Activated CD8-positive, alpha-beta T cell treated with anti-CD3 and anti-CD28 coated beads for 36 hours (primary cell): ENCODE measurements at regions not wholly inside any gene's neighbourhood (a gene's known extent, or its start where the extent isn't known, plus 50 kb on each side); places are given as distances from the start of the nearest gene placed in this dataset.
"Not testable (repeated sequence)": the region's sequence is repeated elsewhere in the genome, so short reads cannot be mapped to it uniquely, and the experiment has no call there.

Experiments used
- ATAC-seq: fragments of 200-7000 bp; cut with Tn5 transposase; one replicate; pipeline ENCODE4 v1.10.0; 2021; ENCODE audit warnings: mild to moderate bottlenecking, moderate library complexity
- CTCF ChIA-PET: fragments of 350-600 bp; sonication (Branson Sonifier 250); formaldehyde crosslinking; loops from one replicate; lab custom pipeline; 2021; ENCODE audit warnings: antibody characterized with exemption; lab: Charles Lee
- POLR2A ChIA-PET: fragments of 350-600 bp; sonication (Branson Sonifier 250); formaldehyde crosslinking; loops from one replicate; lab custom pipeline; 2021; ENCODE audit warnings: antibody characterized with exemption; lab: Charles Lee
- DNase-seq: peaks from one replicate; pipeline ENCODE4 v3.0.0-alpha.2; 2020
- H3K27ac Mint-ChIP-seq: one replicate; pipeline ENCODE4 v1.8.0; 2021; ENCODE audit warnings: mild to moderate bottlenecking, mixed read lengths
- H3K27me3 Mint-ChIP-seq: one replicate; pipeline ENCODE4 v1.8.0; 2021; ENCODE audit warnings: mixed read lengths
- H3K36me3 Mint-ChIP-seq: one replicate; pipeline ENCODE4 v1.8.0; 2021; ENCODE audit warnings: low read depth, mixed read lengths
- H3K4me1 Mint-ChIP-seq: one replicate; pipeline ENCODE4 v1.8.0; 2021; ENCODE audit warnings: low read depth, mixed read lengths
- H3K4me3 Mint-ChIP-seq: one replicate; pipeline ENCODE4 v1.8.0; 2021; ENCODE audit warnings: mild to moderate bottlenecking, moderate library complexity, mixed read lengths
- H3K9me3 Mint-ChIP-seq: one replicate; pipeline ENCODE4 v1.8.0; 2021; ENCODE audit warnings: mixed read lengths
- intact Hi-C: fragments of 100-400 bp; cut with micrococcal nuclease; formaldehyde crosslinking; loops from one replicate; pipeline ENCODE4 v1.10.0; 2022
- TF ChIP-seq, protein P1 (sequence below): fragments of 200-600 bp; IDR thresholded peaks from one replicate; pipeline ENCODE4 v1.8.0; 2022; ENCODE audit warnings: antibody characterized with exemption, mild to moderate bottlenecking

DNA sequence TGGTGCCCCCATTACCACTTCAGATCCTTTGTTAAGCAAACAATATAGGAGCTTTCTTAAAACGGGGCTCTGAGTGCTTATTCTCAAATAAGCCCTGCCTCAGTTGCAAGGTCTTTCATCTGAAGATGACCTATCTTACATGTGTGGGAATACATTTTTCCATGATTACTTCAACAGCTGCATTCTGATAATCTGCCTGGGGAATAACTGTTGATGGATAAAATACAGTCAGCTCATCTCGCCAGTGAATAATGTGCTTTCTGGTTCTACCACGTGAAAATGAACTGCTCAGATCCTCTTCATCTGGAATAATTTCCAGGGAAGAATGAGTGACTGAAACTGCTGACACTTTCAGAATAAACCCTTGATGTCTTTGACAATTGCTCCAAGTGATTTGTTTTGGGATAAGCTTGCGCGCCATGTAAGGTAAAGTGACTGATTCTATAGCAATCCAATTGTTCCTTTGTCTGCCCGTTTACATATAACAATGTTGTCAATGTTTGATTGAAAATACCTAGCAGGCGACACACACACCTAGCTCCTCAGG, 161.3 kb downstream of the RTL9 start:
- TF ChIP-seq, protein P1, sequence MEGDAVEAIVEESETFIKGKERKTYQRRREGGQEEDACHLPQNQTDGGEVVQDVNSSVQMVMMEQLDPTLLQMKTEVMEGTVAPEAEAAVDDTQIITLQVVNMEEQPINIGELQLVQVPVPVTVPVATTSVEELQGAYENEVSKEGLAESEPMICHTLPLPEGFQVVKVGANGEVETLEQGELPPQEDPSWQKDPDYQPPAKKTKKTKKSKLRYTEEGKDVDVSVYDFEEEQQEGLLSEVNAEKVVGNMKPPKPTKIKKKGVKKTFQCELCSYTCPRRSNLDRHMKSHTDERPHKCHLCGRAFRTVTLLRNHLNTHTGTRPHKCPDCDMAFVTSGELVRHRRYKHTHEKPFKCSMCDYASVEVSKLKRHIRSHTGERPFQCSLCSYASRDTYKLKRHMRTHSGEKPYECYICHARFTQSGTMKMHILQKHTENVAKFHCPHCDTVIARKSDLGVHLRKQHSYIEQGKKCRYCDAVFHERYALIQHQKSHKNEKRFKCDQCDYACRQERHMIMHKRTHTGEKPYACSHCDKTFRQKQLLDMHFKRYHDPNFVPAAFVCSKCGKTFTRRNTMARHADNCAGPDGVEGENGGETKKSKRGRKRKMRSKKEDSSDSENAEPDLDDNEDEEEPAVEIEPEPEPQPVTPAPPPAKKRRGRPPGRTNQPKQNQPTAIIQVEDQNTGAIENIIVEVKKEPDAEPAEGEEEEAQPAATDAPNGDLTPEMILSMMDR: no peak

DNA sequence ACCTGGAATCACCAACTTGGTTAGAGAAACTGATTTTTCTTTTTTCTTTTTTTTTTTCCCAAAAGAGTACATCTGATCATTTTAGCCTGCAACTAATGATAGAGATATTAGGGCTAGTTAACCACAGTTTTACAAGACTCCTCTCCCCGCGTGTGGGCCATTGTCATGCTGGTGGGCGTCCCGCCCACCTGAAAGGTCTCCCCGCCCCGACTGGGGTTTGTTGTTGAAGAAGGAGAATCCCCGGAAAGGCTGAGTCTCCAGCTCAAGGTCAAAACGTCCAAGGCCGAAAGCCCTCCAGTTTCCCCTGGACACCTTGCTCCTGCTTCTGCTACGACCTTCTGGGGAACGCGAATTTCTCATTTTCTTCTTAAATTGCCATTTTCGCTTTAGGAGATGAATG, 162.0 kb downstream of the RTL9 start:
- H3K9me3 Mint-ChIP-seq, POLR2A ChIA-PET, H3K27ac Mint-ChIP-seq, DNase-seq, H3K27me3 Mint-ChIP-seq, CTCF ChIA-PET, H3K4me1 Mint-ChIP-seq, H3K4me3 Mint-ChIP-seq, ATAC-seq, intact Hi-C loops, H3K36me3 Mint-ChIP-seq: not testable (repeated sequence)

More for the DNA sequence above, 161.3 kb downstream of the RTL9 start:
- intact Hi-C loops: no loop called here
- Mint-ChIP-seq H3K36me3 (no peaks in the 10 kb centered on the region), H3K9me3 (no peaks in the 10 kb centered on the region), H3K27ac (no peak overlapping the region), H3K4me1 (no peaks in the 10 kb centered on the region), H3K4me3 (no peak overlapping the region), H3K27me3 (peaks cover 2% of the 10 kb centered on the region)
- CTCF ChIA-PET: no interaction called here
- DNase-seq: no peak
- POLR2A ChIA-PET: no interaction called here
- no peak for ATAC-seq

DNA sequence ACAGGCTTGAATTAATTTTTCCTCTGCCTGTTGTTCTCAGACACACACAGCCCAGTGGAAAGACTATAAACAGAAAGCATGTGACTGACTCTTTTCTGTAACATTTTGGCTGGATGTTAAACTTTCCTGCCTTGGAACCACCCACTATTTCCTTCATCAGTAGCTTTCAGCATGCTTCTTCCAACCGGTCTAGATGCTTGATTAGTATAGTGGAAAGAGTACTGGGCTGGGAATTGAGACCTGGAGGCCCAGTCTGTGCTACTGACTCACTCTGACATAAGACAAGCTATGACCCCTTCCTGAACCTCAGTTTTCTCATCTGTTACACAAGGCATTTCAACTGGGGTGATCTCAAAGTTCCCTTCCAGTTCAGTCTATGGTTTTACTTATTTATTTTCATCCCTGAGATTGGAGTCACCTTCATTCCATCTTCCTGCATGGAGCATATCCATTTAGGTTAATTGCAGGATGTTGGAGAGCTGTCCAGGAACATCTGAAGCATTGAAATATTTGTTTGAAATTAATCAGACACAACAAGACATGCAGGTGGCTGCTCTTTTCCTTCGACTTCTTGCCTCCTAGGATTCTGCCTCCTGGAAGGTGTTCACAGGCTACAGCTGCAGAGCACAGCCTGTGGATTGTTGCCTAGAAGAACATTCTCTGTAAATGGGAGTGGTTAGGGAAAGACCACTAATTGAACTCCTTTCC, 173.4 kb downstream of the RTL9 start:
- TF ChIP-seq, protein P1: no peak
- ChIA-PET CTCF (no interaction called here), POLR2A (no interaction called here)
- no peaks in the 10 kb centered on the region for H3K36me3 Mint-ChIP-seq
- H3K27me3 Mint-ChIP-seq: no peaks in the 10 kb centered on the region
- intact Hi-C loops: no loop called here
- no peak for DNase-seq
- no peaks in the 10 kb centered on the region for H3K4me1 Mint-ChIP-seq
- no peaks in the 10 kb centered on the region for H3K9me3 Mint-ChIP-seq
- no peak overlapping the region for H3K27ac Mint-ChIP-seq
- ATAC-seq: no peak
- H3K4me3 Mint-ChIP-seq: no peak overlapping the region

DNA sequence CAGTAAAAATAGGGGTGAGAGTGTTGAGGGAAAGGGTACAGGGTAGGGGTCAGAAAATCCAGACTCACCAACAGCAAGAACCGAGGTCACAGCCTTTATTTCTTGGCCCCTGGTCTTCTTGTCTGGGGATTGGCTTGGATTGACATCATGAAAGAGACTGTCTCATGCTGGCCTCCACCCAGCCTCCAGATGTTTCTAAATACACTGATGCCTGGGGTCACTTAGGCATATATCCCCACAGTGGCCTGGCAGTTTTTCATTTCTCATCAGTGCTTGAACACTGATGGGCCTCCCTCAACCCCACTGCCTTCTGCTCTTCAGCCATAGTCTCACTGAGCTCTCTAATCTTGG, 173.9 kb downstream of the RTL9 start:
- no peak for DNase-seq
- no peaks in the 10 kb centered on the region for H3K9me3 Mint-ChIP-seq
- TF ChIP-seq, protein P1: no peak
- ATAC-seq: no peak
- no peaks in the 10 kb centered on the region for H3K36me3 Mint-ChIP-seq
- H3K4me3 Mint-ChIP-seq: no peak overlapping the region
- POLR2A ChIA-PET: no interaction called here
- H3K27ac Mint-ChIP-seq: no peak overlapping the region
- H3K4me1 Mint-ChIP-seq: no peaks in the 10 kb centered on the region
- H3K27me3 Mint-ChIP-seq: no peaks in the 10 kb centered on the region
- intact Hi-C loops: no loop called here
- CTCF ChIA-PET: no interaction called here

DNA sequence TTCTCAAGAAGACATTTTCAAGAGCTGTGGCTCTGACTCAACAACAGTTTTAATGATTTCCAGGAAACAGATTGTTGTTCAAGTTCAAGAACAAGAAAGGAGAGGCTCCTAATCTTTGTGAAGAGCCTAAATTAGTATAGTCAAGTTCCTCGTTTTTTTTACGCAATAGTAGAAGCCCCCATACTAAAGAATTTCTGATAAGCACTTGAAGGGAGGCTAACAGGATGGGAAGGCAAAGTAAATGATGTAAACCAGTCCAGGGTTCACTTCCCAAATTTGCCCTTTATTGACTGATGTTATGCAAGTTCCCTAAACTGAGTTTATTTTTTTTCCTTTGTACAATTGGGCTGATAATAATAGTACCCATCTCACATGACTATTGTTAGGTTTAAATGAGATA, 178.2 kb downstream of the RTL9 start:
- POLR2A ChIA-PET: no interaction called here
- Mint-ChIP-seq H3K4me1 (no peaks in the 10 kb centered on the region), H3K27ac (no peak overlapping the region), H3K36me3 (no peaks in the 10 kb centered on the region), H3K4me3 (no peak overlapping the region), H3K27me3 (no peaks in the 10 kb centered on the region), H3K9me3 (peaks cover 2% of the 10 kb centered on the region)
- no peak for ATAC-seq
- TF ChIP-seq, protein P1: no peak
- intact Hi-C loops: no loop called here
- no peak for DNase-seq
- CTCF ChIA-PET: no interaction called here
